Stimulated activated CD8-positive, alpha-beta memory T cell treated with anti-CD3 and anti-CD28 coated beads, Interleukin-4, amount 100 ng/mL, for 48 hours (primary cell): ENCODE measurements at regions not wholly inside any gene's neighbourhood (a gene's known extent, or its start where the extent isn't known, plus 50 kb on each side); places are given as distances from the start of the nearest gene placed in this dataset.

Experiments
- DNase-seq: peaks from one replicate; pipeline ENCODE4 v3.0.0-alpha.2; 2020

- no peak for DNase-seq
These were observed 361.3 kb downstream of the ENC1 start for GRCh38 chr5:74279244-74279643.

- no peak for DNase-seq
These were observed 363.1 kb downstream of the ENC1 start for GRCh38 chr5:74277418-74277817.

GRCh38 chr5:74275171-74275992, 365.1 kb downstream of the ENC1 start:
- DNase-seq: no peak

- no peak for DNase-seq
These were observed 366.2 kb downstream of the ENC1 start for GRCh38 chr5:74274326-74274725.

GRCh38 chr5:74272831-74273451, 367.6 kb downstream of the ENC1 start:
- DNase-seq: no peak

GRCh38 chr5:74272024-74272775, 368.3 kb downstream of the ENC1 start:
- no peak for DNase-seq

- no peak for DNase-seq
These were observed 372.2 kb downstream of the ENC1 start for GRCh38 chr5:74268297-74268696.

- no peak for DNase-seq
These were observed 373.7 kb downstream of the ENC1 start for GRCh38 chr5:74266836-74267235.

GRCh38 chr5:74266132-74266531, 374.4 kb downstream of the ENC1 start:
- DNase-seq: no peak

- DNase-seq: no peak
These were observed 377.9 kb downstream of the ENC1 start for GRCh38 chr5:74262544-74263207.

- no peak for DNase-seq
These were observed 378.7 kb downstream of the ENC1 start for GRCh38 chr5:74261866-74262265.

GRCh38 chr5:74261421-74261820, 379.1 kb downstream of the ENC1 start:
- DNase-seq: no peak

GRCh38 chr5:74259572-74259971, 381.0 kb downstream of the ENC1 start:
- DNase-seq: no peak

GRCh38 chr5:74258314-74258665, 382.2 kb downstream of the ENC1 start:
- DNase-seq: no peak

GRCh38 chr5:74257645-74258313, 382.7 kb downstream of the ENC1 start:
- DNase-seq: no peak

- DNase-seq: no peak
These were observed 383.4 kb downstream of the ENC1 start for GRCh38 chr5:74257060-74257527.

- DNase-seq: no peak
These were observed 384.7 kb downstream of the ENC1 start for GRCh38 chr5:74255692-74256392.

- no peak for DNase-seq
These were observed 386.3 kb downstream of the ENC1 start for GRCh38 chr5:74254257-74254656.

- no peak for DNase-seq
These were observed 388.5 kb downstream of the ENC1 start for GRCh38 chr5:74252044-74252443.

GRCh38 chr5:74251141-74252035, 389.1 kb downstream of the ENC1 start:
- DNase-seq: no peak
